ENCODE measurements at regions not wholly inside any gene's neighbourhood (a gene's known extent, or its start where the extent isn't known, plus 50 kb on each side); places are given as distances from the start of the nearest gene placed in this dataset.

- no peak for TF ChIP-seq CTCF (IDR thresholded peaks at IDR 0.05; ENCODE audit: control insufficient read depth, insufficient read depth, low read depth, low read length, missing control alignments)
- no peak overlapping the region for H3K4me3 ChIP-seq (ENCODE audit: control insufficient read depth, low read depth, low read length)
- no peak for DNase-seq (ENCODE audit: low read depth)
These were observed 299.6 kb upstream of the NCAM2 start for GRCh38 chr21:20698585-20698984.

GRCh38 chr21:20701235-20701634, 297.0 kb upstream of the NCAM2 start:
- no peak overlapping the region for H3K4me3 ChIP-seq (ENCODE audit: control insufficient read depth, low read depth, low read length)
- no peak for DNase-seq (ENCODE audit: low read depth)
- TF ChIP-seq CTCF (IDR thresholded peaks at IDR 0.05; ENCODE audit: control insufficient read depth, insufficient read depth, low read depth, low read length, missing control alignments), result no peak

GRCh38 chr21:20703112-20703767, 295.0 kb upstream of the NCAM2 start:
- no peak overlapping the region for H3K4me3 ChIP-seq (ENCODE audit: control insufficient read depth, low read depth, low read length)
- TF ChIP-seq CTCF (IDR thresholded peaks at IDR 0.05; ENCODE audit: control insufficient read depth, insufficient read depth, low read depth, low read length, missing control alignments), result no peak
- DNase-seq (ENCODE audit: low read depth), result no peak

- no peak for TF ChIP-seq CTCF (IDR thresholded peaks at IDR 0.05; ENCODE audit: control insufficient read depth, insufficient read depth, low read depth, low read length, missing control alignments)
- no peak for DNase-seq (ENCODE audit: low read depth)
- no peak overlapping the region for H3K4me3 ChIP-seq (ENCODE audit: control insufficient read depth, low read depth, low read length)
These were observed 277.6 kb upstream of the NCAM2 start for GRCh38 chr21:20720623-20721022.

- DNase-seq (ENCODE audit: low read depth), result no peak
- no peak for TF ChIP-seq CTCF (IDR thresholded peaks at IDR 0.05; ENCODE audit: control insufficient read depth, insufficient read depth, low read depth, low read length, missing control alignments)
- H3K4me3 ChIP-seq (ENCODE audit: control insufficient read depth, low read depth, low read length), result no peak overlapping the region
These were observed 277.1 kb upstream of the NCAM2 start for GRCh38 chr21:20721151-20721550.

GRCh38 chr21:20728691-20729090, 269.5 kb upstream of the NCAM2 start:
- DNase-seq (ENCODE audit: low read depth), result no peak
- no peak overlapping the region for H3K4me3 ChIP-seq (ENCODE audit: control insufficient read depth, low read depth, low read length)
- no peak for TF ChIP-seq CTCF (IDR thresholded peaks at IDR 0.05; ENCODE audit: control insufficient read depth, insufficient read depth, low read depth, low read length, missing control alignments)
